HG03378 (cell line): ENCODE measurements at regions not wholly inside any gene's neighbourhood (a gene's known extent, or its start where the extent isn't known, plus 50 kb on each side); places are given as distances from the start of the nearest gene placed in this dataset.
"Not testable (repeated sequence)": the region's sequence is repeated elsewhere in the genome, so short reads cannot be mapped to it uniquely, and the experiment has no call there.

Experiments used
- ATAC-seq: cut with Tn5 transposase; IDR thresholded peaks from one replicate; pipeline ENCODE4 v1.9.1; 2021; ENCODE audit warnings: mild to moderate bottlenecking, moderate library complexity; ENCODE audit not compliant: unreplicated experiment

GRCh38 chr2:41031282-41031681 is 579.4 kb upstream of the SLC8A1 start:
- ATAC-seq, result no peak

- ATAC-seq, result no peak
Measured at GRCh38 chr2:41032715-41033114, 580.8 kb upstream of the SLC8A1 start.

- ATAC-seq, result no peak
Measured at GRCh38 chr2:41033127-41033526, 581.2 kb upstream of the SLC8A1 start.

- no peak for ATAC-seq
Measured at GRCh38 chr2:41038408-41038807, 586.5 kb upstream of the SLC8A1 start.

GRCh38 chr2:41039750-41040149 is 587.9 kb upstream of the SLC8A1 start:
- ATAC-seq, result not testable (repeated sequence)

DNA sequence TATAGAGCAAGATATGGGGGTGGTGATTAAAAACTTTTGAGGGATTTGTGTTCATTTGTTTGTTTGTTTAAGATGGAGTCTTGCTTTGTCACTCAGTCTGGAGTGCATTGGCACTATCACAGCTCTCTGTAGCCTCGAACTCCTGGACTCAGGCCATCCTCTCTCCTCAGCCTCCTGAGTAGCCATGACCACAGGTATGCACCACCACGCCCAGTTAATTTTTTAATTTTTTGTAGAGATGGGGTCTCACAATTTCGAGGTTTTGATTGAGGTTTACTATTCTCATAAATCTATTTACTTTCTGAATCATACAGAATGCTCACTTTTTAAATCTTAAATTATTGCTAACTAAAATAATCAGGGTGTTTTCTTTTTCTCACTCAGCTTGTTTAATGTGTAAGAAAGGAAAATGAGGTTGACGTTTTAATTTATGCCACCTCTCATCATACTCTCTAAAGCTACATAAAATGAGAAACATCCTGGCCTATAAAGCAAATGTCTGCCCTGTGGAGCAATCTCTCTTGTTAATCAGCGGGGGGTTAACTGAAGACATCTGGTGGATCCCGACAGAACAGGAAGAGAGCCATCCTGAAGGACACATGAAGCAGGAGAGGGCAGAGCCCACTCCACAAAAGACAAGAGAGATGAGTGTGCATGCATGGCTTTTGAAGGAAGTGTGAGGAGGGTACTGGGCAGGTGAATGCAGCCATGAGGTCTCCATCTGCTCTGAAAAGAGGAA is 589.1 kb upstream of the SLC8A1 start:
- ATAC-seq, result no peak

GRCh38 chr2:41042343-41042742 is 590.5 kb upstream of the SLC8A1 start:
- ATAC-seq, result no peak

- no peak for ATAC-seq
Measured at GRCh38 chr2:41061356-41061755, 609.5 kb upstream of the SLC8A1 start.

- no peak for ATAC-seq
Measured at GRCh38 chr2:41062336-41062735, 610.4 kb upstream of the SLC8A1 start.

- ATAC-seq, result no peak
Measured at GRCh38 chr2:41066168-41066567, 614.3 kb upstream of the SLC8A1 start.

DNA sequence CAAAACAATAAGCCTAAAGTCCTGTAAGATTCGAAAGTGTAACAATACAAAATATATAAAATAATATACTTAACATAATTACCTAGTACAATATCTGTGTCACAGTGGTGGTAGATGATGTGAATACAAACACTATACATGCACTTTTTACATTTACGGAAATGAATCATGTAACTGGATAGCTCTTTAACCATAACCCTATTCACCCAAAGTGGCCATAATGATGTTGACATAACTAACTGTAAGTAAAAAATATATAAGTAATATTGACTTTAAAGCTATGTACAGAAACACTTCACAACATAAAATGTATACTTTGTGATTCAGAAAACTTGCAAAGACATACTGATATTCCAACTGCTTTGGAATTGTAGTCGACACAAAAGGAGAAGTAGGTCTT is 616.9 kb upstream of the SLC8A1 start:
- no peak for ATAC-seq

DNA sequence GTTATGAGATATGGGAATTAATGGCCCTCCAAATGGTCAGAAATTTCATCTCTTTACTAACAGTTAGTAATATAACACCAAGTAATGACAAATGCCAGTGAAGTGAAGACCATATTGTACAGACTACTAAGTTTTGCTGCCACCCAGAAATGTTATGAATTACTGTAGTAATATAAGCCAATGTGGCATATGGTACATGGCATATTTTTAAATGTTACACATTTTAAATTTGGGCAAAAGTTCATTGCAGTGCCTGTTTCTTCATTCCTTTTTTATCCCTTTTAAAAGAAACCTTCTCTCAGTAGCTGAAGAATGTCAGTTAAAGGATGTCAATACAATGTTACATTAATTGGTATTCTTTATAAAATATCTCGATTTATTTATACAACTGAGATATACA is 626.5 kb upstream of the SLC8A1 start:
- no peak for ATAC-seq

GRCh38 chr2:41079011-41079410 is 627.1 kb upstream of the SLC8A1 start:
- ATAC-seq, result no peak

DNA sequence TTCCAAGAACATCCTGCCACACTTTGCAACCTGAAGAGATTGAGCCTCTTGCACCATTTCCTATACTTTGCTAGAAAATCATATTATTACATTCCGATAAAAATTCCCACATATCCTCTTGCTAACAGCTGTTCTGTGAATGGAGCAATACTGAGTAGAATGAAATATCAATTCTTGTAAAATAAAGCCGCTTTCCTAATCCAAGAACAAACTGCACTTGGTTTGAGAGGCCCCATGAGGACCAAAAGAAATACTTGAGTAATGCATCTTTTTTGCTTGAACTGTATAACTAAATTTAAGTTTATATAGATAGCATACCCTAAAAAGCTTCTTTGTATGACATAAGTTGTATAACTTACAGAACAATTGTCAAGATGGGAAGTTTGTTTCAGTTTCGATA is 632.4 kb upstream of the SLC8A1 start:
- no peak for ATAC-seq

- no peak for ATAC-seq
Measured at GRCh38 chr2:41087946-41088345, 636.1 kb upstream of the SLC8A1 start.

- ATAC-seq, result no peak
Measured at GRCh38 chr2:41101281-41101680, 649.4 kb upstream of the SLC8A1 start.

DNA sequence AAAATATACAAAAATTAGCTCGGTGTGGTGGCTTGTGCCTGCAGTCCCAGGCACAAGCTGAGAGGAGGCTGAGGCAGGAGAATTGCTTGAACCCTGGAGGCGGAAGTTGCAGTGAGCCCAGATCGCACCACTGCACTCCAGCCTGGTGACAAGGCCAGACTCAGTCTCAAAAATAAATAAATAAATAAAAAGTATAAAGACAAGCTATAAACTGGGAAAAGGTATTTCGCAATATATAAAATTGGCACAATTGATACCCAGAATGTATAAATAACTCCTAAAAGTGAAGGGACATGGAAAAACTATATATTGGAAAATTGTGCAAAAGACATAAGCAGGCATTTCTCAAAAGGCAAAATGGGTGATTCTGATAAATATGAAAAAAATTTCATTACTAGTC is 657.9 kb upstream of the SLC8A1 start:
- ATAC-seq, result no peak

DNA sequence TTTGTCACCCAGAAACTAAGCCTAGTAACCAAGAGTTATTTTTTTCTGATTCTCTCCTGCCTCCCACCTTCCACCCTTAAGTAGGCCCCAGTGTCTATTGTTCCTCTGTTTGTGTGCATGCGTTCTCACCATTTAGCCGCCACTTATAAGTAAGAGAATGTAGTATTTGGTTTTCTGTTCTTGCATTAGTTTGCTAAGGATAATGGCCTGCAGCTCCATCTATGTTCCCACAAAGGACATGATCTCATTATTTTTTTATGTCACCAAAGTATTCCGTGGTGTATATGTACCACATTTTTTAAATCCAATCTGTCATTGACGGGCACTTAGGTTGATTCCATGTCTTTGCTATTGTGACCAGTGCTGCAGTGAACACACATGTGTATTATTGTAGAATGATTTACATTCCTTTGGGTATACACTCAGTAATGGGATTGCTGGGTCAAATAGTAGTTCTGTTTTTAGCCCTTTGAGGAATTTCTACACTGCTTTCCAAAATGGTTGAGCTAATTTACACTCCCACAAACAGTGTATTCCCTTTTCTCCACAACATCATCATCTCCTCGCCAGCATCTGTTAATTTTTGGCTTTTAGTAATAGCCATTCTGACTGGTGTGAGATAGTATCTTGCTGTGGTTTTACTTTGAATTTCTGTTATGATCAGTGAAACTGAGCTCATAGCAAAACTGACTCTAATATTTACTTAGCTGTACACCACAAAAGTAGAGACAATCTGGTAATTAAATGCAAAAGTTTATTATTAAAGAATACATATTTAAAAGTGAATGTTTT is 660.1 kb upstream of the SLC8A1 start:
- no peak for ATAC-seq

DNA sequence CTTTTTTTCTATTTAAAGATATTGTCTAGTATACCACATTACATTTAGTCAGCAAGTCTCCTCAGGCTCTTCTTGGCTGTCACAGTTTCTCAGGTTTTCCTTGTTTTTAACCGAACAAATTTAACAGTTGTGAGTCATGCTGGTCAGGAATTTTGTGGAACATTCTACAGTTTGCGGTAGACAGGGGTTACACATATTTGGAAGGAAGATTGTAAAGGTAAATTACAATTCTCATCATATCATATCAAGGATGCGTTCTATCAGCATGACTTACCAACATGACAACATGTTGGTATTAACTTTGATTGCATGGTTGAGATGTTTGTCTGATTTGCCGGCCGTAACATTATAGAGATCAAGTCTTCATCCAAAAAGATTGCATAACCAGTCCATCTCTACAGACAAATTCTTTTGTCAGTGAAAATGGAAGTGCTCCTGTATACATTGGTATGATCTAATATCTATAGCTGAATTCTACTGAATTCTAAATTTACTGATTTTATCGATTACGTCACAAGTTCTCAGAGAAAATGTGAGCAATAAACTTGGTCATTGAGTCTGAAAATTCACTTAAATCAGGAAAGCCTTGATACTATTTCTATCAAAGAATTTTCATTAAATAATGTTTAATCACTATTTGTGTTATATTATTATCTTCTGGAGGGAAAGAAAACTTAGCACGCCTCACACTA is 664.4 kb upstream of the SLC8A1 start:
- no peak for ATAC-seq

GRCh38 chr2:41119489-41119888 is 667.6 kb upstream of the SLC8A1 start:
- no peak for ATAC-seq

DNA sequence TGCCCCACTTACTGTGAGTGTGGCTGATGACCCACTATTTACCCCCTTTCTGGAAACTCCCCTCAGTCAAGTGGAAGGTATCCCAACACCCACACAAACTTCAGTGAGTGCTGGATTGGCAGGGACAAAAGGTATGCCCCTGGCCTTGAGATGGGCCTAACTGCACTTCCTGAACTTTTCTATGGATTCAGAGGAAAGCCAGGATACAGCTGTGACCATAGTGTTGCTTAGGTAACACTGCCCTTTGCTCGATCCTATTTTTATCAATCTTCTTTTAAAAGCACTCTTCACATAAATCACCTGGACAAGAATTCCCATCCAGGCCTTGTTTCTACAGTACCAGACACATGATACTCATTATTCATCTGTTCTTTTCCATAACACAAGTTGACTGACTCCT is 671.5 kb upstream of the SLC8A1 start:
- no peak for ATAC-seq

GRCh38 chr2:41127351-41127750 is 675.5 kb upstream of the SLC8A1 start:
- no peak for ATAC-seq
